Mesothelial cell of epicardium (in vitro differentiated cells): ENCODE measurements at regions not wholly inside any gene's neighbourhood (a gene's known extent, or its start where the extent isn't known, plus 50 kb on each side); places are given as distances from the start of the nearest gene placed in this dataset.

Experiments
- DNase-seq, 2 experiments: peaks; one replicate each; pipeline ENCODE4 v3.0.0; 2021; ENCODE audit warnings: low spot score in 2 of 2; ENCODE audit not compliant: unreplicated experiment in 2 of 2
- H3K27ac Mint-ChIP-seq: 2 replicates; pipeline ENCODE4 v1.8.0; 2021; ENCODE audit warnings: mixed read lengths
- H3K27me3 Mint-ChIP-seq: 2 replicates; pipeline ENCODE4 v1.8.0; 2021; ENCODE audit warnings: low read depth, mixed read lengths
- H3K36me3 Mint-ChIP-seq: 2 replicates; pipeline ENCODE4 v1.8.0; 2021; ENCODE audit warnings: mixed read lengths
- H3K4me1 Mint-ChIP-seq: 2 replicates; pipeline ENCODE4 v1.8.0; 2021; ENCODE audit warnings: mixed read lengths
- H3K4me3 Mint-ChIP-seq: 2 replicates; pipeline ENCODE4 v1.8.0; 2021; ENCODE audit warnings: mild to moderate bottlenecking, moderate library complexity, mixed read lengths
- H3K9me3 Mint-ChIP-seq: 2 replicates; pipeline ENCODE4 v1.8.0; 2021; ENCODE audit warnings: mixed read lengths
- TF ChIP-seq, protein P1 (sequence below): fragments of 200-600 bp; sonication (generic); IDR thresholded peaks from one replicate; pipeline ENCODE4 v1.5.0; 2021; ENCODE audit warnings: antibody characterized with exemption; ENCODE audit not compliant: unreplicated experiment

DNA sequence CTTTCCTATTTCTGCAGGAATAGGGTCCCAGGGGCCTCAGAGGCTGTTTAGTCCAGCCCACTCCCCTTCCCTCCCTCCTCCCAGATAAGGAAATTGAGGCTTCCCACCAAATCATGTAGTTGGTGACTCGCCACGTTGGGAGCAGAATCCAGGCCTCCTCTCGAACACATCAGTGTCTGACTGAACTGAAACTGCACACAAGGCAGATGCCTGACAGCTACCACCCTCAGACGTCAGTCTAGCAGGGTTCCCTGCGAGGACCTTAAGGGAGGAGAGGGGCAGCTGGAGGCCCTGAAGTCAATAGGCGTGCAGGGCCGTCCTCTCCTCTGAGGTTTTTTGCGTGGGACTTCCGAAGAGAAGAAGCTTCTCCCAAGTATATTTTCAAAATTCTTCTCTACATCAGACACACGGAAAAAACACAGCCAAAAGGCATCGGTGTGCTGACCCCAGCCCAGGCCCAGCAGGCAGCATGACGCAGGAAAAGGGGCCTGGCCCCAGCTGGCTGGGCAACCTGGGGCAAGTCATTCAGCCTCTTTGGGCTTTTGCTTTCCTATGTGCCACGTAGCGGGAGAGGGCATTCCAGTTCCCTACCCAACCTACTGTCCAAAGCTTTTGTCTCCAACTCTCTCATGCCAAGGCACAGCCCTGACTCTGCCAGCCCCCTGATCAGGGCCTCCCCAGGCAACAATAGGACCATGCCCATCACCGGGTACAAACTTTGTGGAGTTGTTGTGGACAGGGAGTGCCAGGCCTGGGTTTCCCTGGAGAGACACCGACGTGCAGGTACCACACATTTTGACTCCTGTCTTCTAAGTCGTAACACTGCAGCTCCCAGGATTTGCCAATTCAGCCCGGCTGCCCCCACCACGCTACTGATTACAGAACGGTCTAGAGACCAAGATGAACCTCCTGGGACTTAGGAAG is 283.1 kb downstream of the XXYLT1 start:
- Mint-ChIP-seq H3K27me3 (no peaks in the 10 kb centered on the region), H3K9me3 (no peaks in the 10 kb centered on the region), H3K36me3 (no peaks in the 10 kb centered on the region), H3K4me3 (no peak overlapping the region), H3K4me1 (peaks cover 13% of the 10 kb centered on the region), H3K27ac (no peak overlapping the region)
- TF ChIP-seq, protein P1, sequence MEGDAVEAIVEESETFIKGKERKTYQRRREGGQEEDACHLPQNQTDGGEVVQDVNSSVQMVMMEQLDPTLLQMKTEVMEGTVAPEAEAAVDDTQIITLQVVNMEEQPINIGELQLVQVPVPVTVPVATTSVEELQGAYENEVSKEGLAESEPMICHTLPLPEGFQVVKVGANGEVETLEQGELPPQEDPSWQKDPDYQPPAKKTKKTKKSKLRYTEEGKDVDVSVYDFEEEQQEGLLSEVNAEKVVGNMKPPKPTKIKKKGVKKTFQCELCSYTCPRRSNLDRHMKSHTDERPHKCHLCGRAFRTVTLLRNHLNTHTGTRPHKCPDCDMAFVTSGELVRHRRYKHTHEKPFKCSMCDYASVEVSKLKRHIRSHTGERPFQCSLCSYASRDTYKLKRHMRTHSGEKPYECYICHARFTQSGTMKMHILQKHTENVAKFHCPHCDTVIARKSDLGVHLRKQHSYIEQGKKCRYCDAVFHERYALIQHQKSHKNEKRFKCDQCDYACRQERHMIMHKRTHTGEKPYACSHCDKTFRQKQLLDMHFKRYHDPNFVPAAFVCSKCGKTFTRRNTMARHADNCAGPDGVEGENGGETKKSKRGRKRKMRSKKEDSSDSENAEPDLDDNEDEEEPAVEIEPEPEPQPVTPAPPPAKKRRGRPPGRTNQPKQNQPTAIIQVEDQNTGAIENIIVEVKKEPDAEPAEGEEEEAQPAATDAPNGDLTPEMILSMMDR: no peak
- peak in 1 of 2 experiments; percentile 25 for DNase-seq

DNA sequence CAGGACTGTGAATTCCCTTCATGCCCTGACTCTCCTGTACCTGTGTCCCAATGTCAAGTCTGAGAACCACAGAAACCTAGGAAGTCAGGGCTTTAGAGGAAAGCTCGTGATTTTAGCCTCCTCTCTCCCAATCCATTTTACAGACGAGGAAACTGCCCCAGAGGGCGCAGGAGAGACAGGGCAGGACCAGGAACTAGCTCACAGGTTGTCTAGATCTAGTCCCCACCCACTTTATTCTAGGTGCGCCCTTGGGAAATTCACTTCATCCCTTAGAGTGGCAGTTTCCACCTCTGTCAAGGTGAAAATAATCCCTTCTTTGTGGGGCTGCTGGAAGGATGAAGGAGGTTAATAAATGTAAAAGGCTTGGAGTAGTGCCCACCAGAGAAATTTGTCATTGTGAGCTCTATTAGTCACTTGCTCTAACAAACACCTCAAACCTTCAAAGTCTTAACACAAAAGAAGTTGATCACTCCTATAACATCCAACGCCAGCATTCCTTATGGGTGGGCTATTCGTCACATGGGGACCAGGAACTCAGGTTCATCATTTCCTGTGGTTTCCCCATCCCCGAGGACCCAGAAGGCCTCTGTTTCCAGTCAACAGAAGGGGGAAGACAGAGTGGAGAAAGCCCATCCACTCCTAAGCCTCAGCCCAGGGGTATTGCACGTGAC is 282.3 kb downstream of the XXYLT1 start:
- Mint-ChIP-seq H3K9me3 (no peaks in the 10 kb centered on the region), H3K27ac (no peak overlapping the region), H3K4me3 (no peak overlapping the region), H3K36me3 (no peaks in the 10 kb centered on the region), H3K4me1 (peaks cover 13% of the 10 kb centered on the region), H3K27me3 (no peaks in the 10 kb centered on the region)
- TF ChIP-seq, protein P1: no peak
- peak in 1 of 2 experiments; percentile 22 for DNase-seq

DNA sequence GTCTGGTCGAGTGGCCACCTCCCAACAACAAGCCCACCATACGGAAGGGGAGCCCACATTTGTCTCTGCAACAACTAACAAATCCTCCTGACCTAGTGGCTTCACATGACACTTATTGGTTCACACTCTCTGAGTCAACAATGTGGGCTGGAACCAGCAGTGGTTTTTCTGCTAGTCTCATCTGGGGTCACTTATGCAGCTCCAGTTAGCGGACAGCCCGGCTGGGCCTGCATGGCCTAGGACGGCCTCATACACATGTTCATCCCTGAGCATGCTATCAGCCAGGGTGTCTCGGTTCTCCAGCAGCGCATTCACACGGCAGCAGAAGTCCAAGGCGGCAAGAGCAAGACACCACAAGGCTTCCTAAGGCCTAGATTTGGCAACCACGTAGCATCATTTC is 281.7 kb downstream of the XXYLT1 start:
- Mint-ChIP-seq H3K4me3 (no peak overlapping the region), H3K27me3 (no peaks in the 10 kb centered on the region), H3K27ac (no peak overlapping the region), H3K36me3 (no peaks in the 10 kb centered on the region), H3K9me3 (no peaks in the 10 kb centered on the region), H3K4me1 (peaks cover 11% of the 10 kb centered on the region)
- TF ChIP-seq, protein P1: no peak
- no peak for DNase-seq

DNA sequence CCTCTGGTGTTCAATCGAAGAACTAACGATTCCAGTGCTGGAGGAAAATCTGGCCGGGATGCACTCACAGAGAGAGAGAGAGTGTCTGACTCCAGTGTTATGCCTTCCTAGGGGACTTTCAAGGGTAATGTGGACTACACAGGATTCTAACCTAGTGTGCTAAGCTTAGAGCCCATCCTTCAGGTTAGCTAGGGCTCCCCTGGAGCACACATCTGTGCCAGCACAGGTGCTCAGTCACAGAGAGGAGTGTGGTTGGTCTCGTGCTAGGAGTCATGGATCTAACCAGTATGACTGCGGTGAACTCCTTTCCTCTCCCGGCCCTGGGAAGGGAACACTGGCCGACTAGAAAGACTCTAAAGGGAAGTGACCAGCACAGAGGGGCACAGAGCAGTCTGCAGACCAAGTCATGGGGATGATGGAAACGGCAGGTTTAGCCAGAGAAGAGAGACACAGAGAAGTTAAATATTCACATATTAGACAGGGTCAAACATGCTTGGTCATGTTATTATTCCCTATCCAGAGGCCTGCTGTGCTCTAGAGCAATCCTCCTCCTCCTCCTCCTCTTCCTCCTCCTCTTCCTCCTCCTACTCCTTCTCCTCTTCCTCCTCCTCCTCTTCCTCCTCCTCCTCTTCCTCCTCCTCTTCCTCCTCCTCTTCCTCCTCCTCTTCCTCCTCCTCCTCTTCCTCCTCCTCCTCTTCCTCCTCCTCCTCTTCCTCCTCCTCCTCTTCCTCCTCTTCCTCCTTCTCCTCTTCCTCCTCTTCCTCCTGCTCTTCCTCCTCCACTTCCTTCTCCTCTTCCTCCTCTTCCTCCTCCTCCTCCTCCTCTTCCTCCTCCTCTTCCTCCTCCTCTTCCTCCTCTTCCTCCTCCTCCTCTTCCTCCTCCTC is 280.3 kb downstream of the XXYLT1 start:
- Mint-ChIP-seq H3K4me3 (no peak overlapping the region), H3K4me1 (peaks cover 5% of the 10 kb centered on the region), H3K27me3 (no peaks in the 10 kb centered on the region), H3K9me3 (no peaks in the 10 kb centered on the region), H3K27ac (no peak overlapping the region), H3K36me3 (no peaks in the 10 kb centered on the region)
- TF ChIP-seq, protein P1: no peak
- peak in 1 of 2 experiments; percentile 17 for DNase-seq

DNA sequence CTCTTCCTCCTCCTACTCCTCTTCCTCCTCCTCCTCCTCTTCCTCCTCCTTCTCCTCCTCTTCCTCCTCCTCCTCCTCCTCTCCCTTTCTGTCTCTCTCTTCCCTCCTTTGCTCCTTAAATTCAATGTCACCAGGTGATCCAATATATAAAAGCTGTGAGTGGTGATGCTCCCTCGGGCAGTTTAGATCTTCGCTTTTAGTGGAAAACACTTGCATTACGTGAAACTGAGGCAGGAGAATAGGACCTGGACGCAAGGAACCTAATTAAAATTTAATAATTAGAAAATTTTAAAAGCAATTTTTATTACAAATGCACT is 279.7 kb downstream of the XXYLT1 start:
- H3K27ac Mint-ChIP-seq: no peak overlapping the region
- no peaks in the 10 kb centered on the region for H3K27me3 Mint-ChIP-seq
- no peaks in the 10 kb centered on the region for H3K36me3 Mint-ChIP-seq
- H3K9me3 Mint-ChIP-seq: no peaks in the 10 kb centered on the region
- H3K4me1 Mint-ChIP-seq: peaks cover 5% of the 10 kb centered on the region
- TF ChIP-seq, protein P1: no peak
- DNase-seq: no peak
- H3K4me3 Mint-ChIP-seq: no peak overlapping the region
